Activated T-cell treated with anti-CD3 and anti-CD28 coated beads, Interleukin-2, amount 50 U/mL, for 4 hours (primary cell): ENCODE measurements at regions not wholly inside any gene's neighbourhood (a gene's known extent, or its start where the extent isn't known, plus 50 kb on each side); places are given as distances from the start of the nearest gene placed in this dataset.

Source experiments
- ATAC-seq, 2 donors: fragments of 200-7000 bp; cut with Tn5 transposase; one replicate each; pipeline ENCODE4 v1.10.0; 2021
- DNase-seq: peaks from one replicate; pipeline ENCODE4 v3.0.0-alpha.2; 2020
- H3K27me3 Mint-ChIP-seq: one replicate; pipeline ENCODE4 v1.8.0; 2021; ENCODE audit warnings: low read depth, mixed read lengths
- H3K36me3 Mint-ChIP-seq: one replicate; pipeline ENCODE4 v1.8.0; 2022; ENCODE audit warnings: mixed read lengths; ENCODE audit not compliant: insufficient read depth
- H3K4me1 Mint-ChIP-seq: one replicate; pipeline ENCODE4 v1.8.0; 2021; ENCODE audit warnings: low read depth, mixed read lengths
- H3K4me3 Mint-ChIP-seq: one replicate; pipeline ENCODE4 v1.8.0; 2021; ENCODE audit warnings: mild to moderate bottlenecking, moderate library complexity, mixed read lengths
- H3K9me3 Mint-ChIP-seq: one replicate; pipeline ENCODE4 v1.8.0; 2021; ENCODE audit warnings: mixed read lengths

- Mint-ChIP-seq H3K4me3 (no peak overlapping the region), H3K36me3 (no peaks in the 10 kb centered on the region), H3K27me3 (peaks cover 6% of the 10 kb centered on the region), H3K9me3 (no peaks in the 10 kb centered on the region), H3K4me1 (no peaks in the 10 kb centered on the region)
- no peak for ATAC-seq
- DNase-seq = no peak
Observed at GRCh38 chr6:163992056-163992455, 577.5 kb downstream of the QKI start.

- DNase-seq (no peak), ATAC-seq (no peak)
- Mint-ChIP-seq H3K4me3 (no peak overlapping the region), H3K4me1 (no peaks in the 10 kb centered on the region), H3K9me3 (no peaks in the 10 kb centered on the region), H3K36me3 (no peaks in the 10 kb centered on the region), H3K27me3 (peaks cover 6% of the 10 kb centered on the region)
Observed at GRCh38 chr6:163991321-163991720, 576.8 kb downstream of the QKI start.

GRCh38 chr6:163986313-163986712, 571.8 kb downstream of the QKI start:
- Mint-ChIP-seq H3K9me3 (no peaks in the 10 kb centered on the region), H3K4me3 (no peak overlapping the region), H3K4me1 (peaks cover 7% of the 10 kb centered on the region), H3K27me3 (peaks cover 8% of the 10 kb centered on the region), H3K36me3 (no peaks in the 10 kb centered on the region)
- ATAC-seq (no peak), DNase-seq (no peak)

GRCh38 chr6:163985710-163986109, 571.2 kb downstream of the QKI start:
- ATAC-seq = no peak
- peaks cover 7% of the 10 kb centered on the region for H3K4me1 Mint-ChIP-seq

GRCh38 chr6:163985040-163985439, 570.5 kb downstream of the QKI start:
- peaks cover 6% of the 10 kb centered on the region for H3K27me3 Mint-ChIP-seq
- ATAC-seq = no peak
- H3K4me1 Mint-ChIP-seq = peaks cover 7% of the 10 kb centered on the region
- no peak for DNase-seq
- no peaks in the 10 kb centered on the region for H3K36me3 Mint-ChIP-seq
- no peaks in the 10 kb centered on the region for H3K9me3 Mint-ChIP-seq
- no peak overlapping the region for H3K4me3 Mint-ChIP-seq

More at GRCh38 chr6:163985710-163986109, 571.2 kb downstream of the QKI start:
- DNase-seq = no peak
- no peak overlapping the region for H3K4me3 Mint-ChIP-seq
- H3K9me3 Mint-ChIP-seq = no peaks in the 10 kb centered on the region
- no peaks in the 10 kb centered on the region for H3K36me3 Mint-ChIP-seq
- peaks cover 6% of the 10 kb centered on the region for H3K27me3 Mint-ChIP-seq

GRCh38 chr6:163984124-163984936, 569.8 kb downstream of the QKI start:
- H3K36me3 Mint-ChIP-seq = no peaks in the 10 kb centered on the region
- no peak for DNase-seq
- H3K4me1 Mint-ChIP-seq = peaks cover 7% of the 10 kb centered on the region
- H3K4me3 Mint-ChIP-seq = no peak overlapping the region
- H3K27me3 Mint-ChIP-seq = peaks cover 3% of the 10 kb centered on the region
- H3K9me3 Mint-ChIP-seq = no peaks in the 10 kb centered on the region
- ATAC-seq = no peak

GRCh38 chr6:163983679-163984078, 569.2 kb downstream of the QKI start:
- peaks cover 2% of the 10 kb centered on the region for H3K9me3 Mint-ChIP-seq
- DNase-seq = no peak
- H3K36me3 Mint-ChIP-seq = no peaks in the 10 kb centered on the region
- peaks cover 7% of the 10 kb centered on the region for H3K4me1 Mint-ChIP-seq
- peaks cover 3% of the 10 kb centered on the region for H3K27me3 Mint-ChIP-seq
- H3K4me3 Mint-ChIP-seq = no peak overlapping the region
- ATAC-seq = no peak

- H3K4me1 Mint-ChIP-seq = no peaks in the 10 kb centered on the region
- no peaks in the 10 kb centered on the region for H3K36me3 Mint-ChIP-seq
- H3K4me3 Mint-ChIP-seq = no peak overlapping the region
- DNase-seq (no peak), ATAC-seq (no peak)
- H3K9me3 Mint-ChIP-seq = peaks cover 3% of the 10 kb centered on the region
- H3K27me3 Mint-ChIP-seq = no peaks in the 10 kb centered on the region
Observed at GRCh38 chr6:163974322-163974721, 559.8 kb downstream of the QKI start.

GRCh38 chr6:163971841-163972838, 557.6 kb downstream of the QKI start:
- DNase-seq = no peak
- no peaks in the 10 kb centered on the region for H3K36me3 Mint-ChIP-seq
- no peak overlapping the region for H3K4me3 Mint-ChIP-seq
- H3K9me3 Mint-ChIP-seq = no peaks in the 10 kb centered on the region
- H3K4me1 Mint-ChIP-seq = no peaks in the 10 kb centered on the region
- no peak for ATAC-seq
- H3K27me3 Mint-ChIP-seq = no peaks in the 10 kb centered on the region

- H3K27me3 Mint-ChIP-seq = no peaks in the 10 kb centered on the region
Observed at GRCh38 chr6:163970846-163971564, 556.5 kb downstream of the QKI start.

GRCh38 chr6:163965426-163966348, 551.2 kb downstream of the QKI start:
- DNase-seq (no peak), ATAC-seq (no peak)
- no peak overlapping the region for H3K4me3 Mint-ChIP-seq
- H3K27me3 Mint-ChIP-seq = no peaks in the 10 kb centered on the region
- no peaks in the 10 kb centered on the region for H3K4me1 Mint-ChIP-seq
- H3K36me3 Mint-ChIP-seq = no peaks in the 10 kb centered on the region
- no peaks in the 10 kb centered on the region for H3K9me3 Mint-ChIP-seq

More at GRCh38 chr6:163970846-163971564, 556.5 kb downstream of the QKI start:
- Mint-ChIP-seq H3K36me3 (no peaks in the 10 kb centered on the region), H3K4me3 (no peak overlapping the region), H3K4me1 (no peaks in the 10 kb centered on the region), H3K9me3 (no peaks in the 10 kb centered on the region)
- DNase-seq (no peak), ATAC-seq (no peak)

GRCh38 chr6:163964789-163965188, 550.3 kb downstream of the QKI start:
- Mint-ChIP-seq H3K27me3 (peaks cover under 1% of the 10 kb centered on the region), H3K36me3 (no peaks in the 10 kb centered on the region), H3K9me3 (no peaks in the 10 kb centered on the region), H3K4me3 (no peak overlapping the region), H3K4me1 (no peaks in the 10 kb centered on the region)
- no peak for ATAC-seq
- no peak for DNase-seq
